ENCODE measurements at regions not wholly inside any gene's neighbourhood (a gene's known extent, or its start where the extent isn't known, plus 50 kb on each side); places are given as distances from the start of the nearest gene placed in this dataset.

- H3K9ac ChIP-seq (ENCODE audit: low read length): no peak overlapping the region
- no peaks in the 10 kb centered on the region for H3K79me2 ChIP-seq (ENCODE audit: insufficient read depth, low read length)
- H3K27me3 ChIP-seq (ENCODE audit: low read length): no peaks in the 10 kb centered on the region
- no peak overlapping the region for H3K27ac ChIP-seq (ENCODE audit: low read depth, low read length)
- no peak overlapping the region for H3K4me2 ChIP-seq (ENCODE audit: low read depth, low read length, poor library complexity, severe bottlenecking)
- H3K36me3 ChIP-seq (ENCODE audit: low read length): no peaks in the 10 kb centered on the region
- H3K9me3 ChIP-seq (ENCODE audit: insufficient read depth, low read length): no peaks in the 10 kb centered on the region
- no peak overlapping the region for H3K4me3 ChIP-seq (ENCODE audit: insufficient read depth, low read length, poor library complexity, severe bottlenecking)
- TF ChIP-seq, protein P1, sequence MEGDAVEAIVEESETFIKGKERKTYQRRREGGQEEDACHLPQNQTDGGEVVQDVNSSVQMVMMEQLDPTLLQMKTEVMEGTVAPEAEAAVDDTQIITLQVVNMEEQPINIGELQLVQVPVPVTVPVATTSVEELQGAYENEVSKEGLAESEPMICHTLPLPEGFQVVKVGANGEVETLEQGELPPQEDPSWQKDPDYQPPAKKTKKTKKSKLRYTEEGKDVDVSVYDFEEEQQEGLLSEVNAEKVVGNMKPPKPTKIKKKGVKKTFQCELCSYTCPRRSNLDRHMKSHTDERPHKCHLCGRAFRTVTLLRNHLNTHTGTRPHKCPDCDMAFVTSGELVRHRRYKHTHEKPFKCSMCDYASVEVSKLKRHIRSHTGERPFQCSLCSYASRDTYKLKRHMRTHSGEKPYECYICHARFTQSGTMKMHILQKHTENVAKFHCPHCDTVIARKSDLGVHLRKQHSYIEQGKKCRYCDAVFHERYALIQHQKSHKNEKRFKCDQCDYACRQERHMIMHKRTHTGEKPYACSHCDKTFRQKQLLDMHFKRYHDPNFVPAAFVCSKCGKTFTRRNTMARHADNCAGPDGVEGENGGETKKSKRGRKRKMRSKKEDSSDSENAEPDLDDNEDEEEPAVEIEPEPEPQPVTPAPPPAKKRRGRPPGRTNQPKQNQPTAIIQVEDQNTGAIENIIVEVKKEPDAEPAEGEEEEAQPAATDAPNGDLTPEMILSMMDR (IDR thresholded peaks at IDR 0.05; ENCODE audit: insufficient read depth, low read length, poor library complexity, severe bottlenecking): no peak
- TF ChIP-seq EZH2phosphoT487 (conservative IDR thresholded peaks at IDR 0.05; ENCODE audit: low read length): no peak
- H3F3A ChIP-seq (ENCODE audit: insufficient read depth): no peaks in the 10 kb centered on the region
- H3K9me2 ChIP-seq (replicated peaks; ENCODE audit: insufficient read depth, low read length): no peaks in the 10 kb centered on the region
- no peaks in the 10 kb centered on the region for H4K20me1 ChIP-seq (ENCODE audit: low read depth, low read length)
- no peak overlapping the region for H2AFZ ChIP-seq (ENCODE audit: low read depth, low read length, severe bottlenecking)
Measured at GRCh38 chr6:169844946-169845345, 93.5 kb downstream of the ERMARD start.

GRCh38 chr6:169843991-169844390 is 92.6 kb downstream of the ERMARD start:
- H3K4me2 ChIP-seq (ENCODE audit: low read depth, low read length, poor library complexity, severe bottlenecking): no peak overlapping the region
- H3K9ac ChIP-seq (ENCODE audit: low read length): no peak overlapping the region
- H3K36me3 ChIP-seq (ENCODE audit: low read length): no peaks in the 10 kb centered on the region
- H3K27ac ChIP-seq (ENCODE audit: low read depth, low read length): no peak overlapping the region
- no peak overlapping the region for H2AFZ ChIP-seq (ENCODE audit: low read depth, low read length, severe bottlenecking)
- H3K4me3 ChIP-seq (ENCODE audit: insufficient read depth, low read length, poor library complexity, severe bottlenecking): no peak overlapping the region
- no peaks in the 10 kb centered on the region for H3K9me3 ChIP-seq (ENCODE audit: insufficient read depth, low read length)
- H3K27me3 ChIP-seq (ENCODE audit: low read length): no peaks in the 10 kb centered on the region
- no peaks in the 10 kb centered on the region for H3K9me2 ChIP-seq (replicated peaks; ENCODE audit: insufficient read depth, low read length)
- H3K79me2 ChIP-seq (ENCODE audit: insufficient read depth, low read length): no peaks in the 10 kb centered on the region
- no peaks in the 10 kb centered on the region for H3F3A ChIP-seq (ENCODE audit: insufficient read depth)
- TF ChIP-seq, protein P1 (IDR thresholded peaks at IDR 0.05; ENCODE audit: insufficient read depth, low read length, poor library complexity, severe bottlenecking): no peak
- no peak for TF ChIP-seq EZH2phosphoT487 (conservative IDR thresholded peaks at IDR 0.05; ENCODE audit: low read length)
- no peaks in the 10 kb centered on the region for H4K20me1 ChIP-seq (ENCODE audit: low read depth, low read length)

DNA sequence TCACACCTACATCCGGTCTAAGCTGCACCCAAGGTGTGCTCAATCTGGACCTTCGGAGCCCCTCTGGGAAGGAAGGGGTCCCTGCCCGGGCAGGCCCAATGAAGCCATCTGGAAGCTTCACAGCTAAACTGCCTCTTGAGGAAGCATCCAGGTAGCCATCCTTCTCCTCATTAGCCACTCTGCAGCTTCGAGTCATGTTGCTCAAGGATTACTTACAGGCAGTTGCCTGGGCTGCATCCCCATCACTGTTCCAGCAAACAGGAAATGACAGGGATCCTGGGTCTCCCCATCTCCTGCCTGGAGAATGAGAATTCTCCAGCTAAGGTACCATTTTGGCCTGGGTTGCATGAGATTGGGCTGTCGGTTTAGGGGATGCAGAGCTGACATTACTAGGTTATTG is 91.7 kb downstream of the ERMARD start:
- no peaks in the 10 kb centered on the region for H3K79me2 ChIP-seq (ENCODE audit: insufficient read depth, low read length)
- H3K27me3 ChIP-seq (ENCODE audit: low read length): no peaks in the 10 kb centered on the region

More for the DNA sequence above, 91.7 kb downstream of the ERMARD start:
- Histone ChIP-seq H3K9me2 (replicated peaks; ENCODE audit: insufficient read depth, low read length) (no peaks in the 10 kb centered on the region), H3K27ac (ENCODE audit: low read depth, low read length) (no peak overlapping the region), H2AFZ (ENCODE audit: low read depth, low read length, severe bottlenecking) (no peak overlapping the region), H3K9ac (ENCODE audit: low read length) (no peak overlapping the region), H3K9me3 (ENCODE audit: insufficient read depth, low read length) (no peaks in the 10 kb centered on the region), H4K20me1 (ENCODE audit: low read depth, low read length) (no peaks in the 10 kb centered on the region), H3K36me3 (ENCODE audit: low read length) (no peaks in the 10 kb centered on the region), H3K4me2 (ENCODE audit: low read depth, low read length, poor library complexity, severe bottlenecking) (no peak overlapping the region), H3K4me3 (ENCODE audit: insufficient read depth, low read length, poor library complexity, severe bottlenecking) (no peak overlapping the region), H3F3A (ENCODE audit: insufficient read depth) (no peaks in the 10 kb centered on the region)
- no peak for TF ChIP-seq EZH2phosphoT487 (conservative IDR thresholded peaks at IDR 0.05; ENCODE audit: low read length)
- TF ChIP-seq, protein P1 (IDR thresholded peaks at IDR 0.05; ENCODE audit: insufficient read depth, low read length, poor library complexity, severe bottlenecking): no peak

Data from SU-DHL-6 (cell line).